SK-N-SH treated with all-trans-retinoic acid at 6 μM for 48 hours (cell line): ENCODE measurements at regions not wholly inside any gene's neighbourhood (a gene's known extent, or its start where the extent isn't known, plus 50 kb on each side); places are given as distances from the start of the nearest gene placed in this dataset.
"Not testable (repeated sequence)": the region's sequence is repeated elsewhere in the genome, so short reads cannot be mapped to it uniquely, and the experiment has no call there.

Experiments used
- GLIS3 ChIP-seq: fragments of 250-450 bp; sonication (Bioruptor Pico); IDR thresholded peaks from 2 replicates; pipeline ENCODE4 v1.5.0; 2020; ENCODE audit warnings: mild to moderate bottlenecking, moderate library complexity
- RARB ChIP-seq: fragments of 250-450 bp; sonication (Bioruptor Pico); IDR thresholded peaks from 2 replicates; pipeline ENCODE4 v1.8.0; 2021; ENCODE audit warnings: mild to moderate bottlenecking, moderate library complexity
- ZFP3 ChIP-seq: fragments of 250-450 bp; sonication (Bioruptor Pico); IDR thresholded peaks from 2 replicates; pipeline ENCODE4 v1.5.0; 2020; ENCODE audit warnings: mild to moderate bottlenecking, moderate library complexity

DNA sequence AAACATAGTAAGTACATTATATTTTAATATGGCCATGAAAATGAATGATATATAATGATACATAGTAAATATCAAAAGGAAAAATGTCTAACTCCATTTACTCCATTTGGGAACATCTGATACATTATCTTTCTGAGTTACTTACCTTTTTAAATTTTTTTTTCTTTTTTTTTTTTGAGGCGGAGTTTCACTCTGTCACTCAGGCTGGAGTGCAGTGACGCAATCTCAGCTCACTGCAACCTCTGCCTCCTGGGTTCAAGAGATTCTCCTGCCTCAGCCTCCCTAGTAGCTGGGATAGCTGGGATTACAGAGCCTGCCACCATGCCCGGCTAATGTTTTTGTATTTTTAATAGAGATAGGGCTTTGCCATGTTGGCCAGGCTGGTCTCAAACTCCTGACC, 972.5 kb downstream of the TRAM1L1 start:
- not testable (repeated sequence) for TF ChIP-seq GLIS3 (CRISPR knock-in tag); ZFP3 (CRISPR knock-in tag); RARB
